SH-SY5Y (cell line): ENCODE measurements at regions not wholly inside any gene's neighbourhood (a gene's known extent, or its start where the extent isn't known, plus 50 kb on each side); places are given as distances from the start of the nearest gene placed in this dataset.

Source experiments
- GATA2 ChIP-seq: IDR thresholded peaks from 2 replicates; pipeline ENCODE4 v1.6.1; 2011; ENCODE audit warnings: mild to moderate bottlenecking, low read depth, low read length
- GATA3 ChIP-seq: IDR thresholded peaks from 2 replicates; pipeline ENCODE4 v1.6.1; 2011; ENCODE audit warnings: low read depth, mild to moderate bottlenecking, low read length, moderate library complexity

- TF ChIP-seq GATA2 (no peak), GATA3 (no peak)
These were observed 278.1 kb downstream of the WDR11 start for GRCh38 chr10:121129266-121129665.
